ENCODE measurements at regions not wholly inside any gene's neighbourhood (a gene's known extent, or its start where the extent isn't known, plus 50 kb on each side); places are given as distances from the start of the nearest gene placed in this dataset.

- Histone ChIP-seq H3K27me3 (ENCODE audit: insufficient read depth, low read length) (no peaks in the 10 kb centered on the region), H3K9ac (ENCODE audit: low read length) (no peak overlapping the region), H3K79me2 (ENCODE audit: insufficient read depth, low read length) (no peaks in the 10 kb centered on the region), H2AFZ (ENCODE audit: low read depth, low read length) (no peak overlapping the region), H3K4me1 (ENCODE audit: insufficient read depth, low read length) (no peaks in the 10 kb centered on the region), H3K9me3 (ENCODE audit: insufficient read depth, low read depth, low read length) (no peaks in the 10 kb centered on the region), H3K27ac (ENCODE audit: low read depth, low read length) (no peak overlapping the region), H3K4me2 (ENCODE audit: low read length) (no peak overlapping the region), H4K20me1 (ENCODE audit: insufficient read depth, low read length) (no peaks in the 10 kb centered on the region), H3K4me3 (ENCODE audit: insufficient read depth, low read depth, low read length) (no peak overlapping the region), H3K36me3 (ENCODE audit: insufficient read depth, low read length) (no peaks in the 10 kb centered on the region)
- DNase-seq (ENCODE audit: low read depth), result no peak
- TF ChIP-seq CTCF (IDR thresholded peaks at IDR 0.05; ENCODE audit: insufficient read depth, low read depth, low read length) (no peak), EZH2 (IDR thresholded peaks at IDR 0.05; ENCODE audit: insufficient read depth, low read length) (no peak)
- H3K27me3 Mint-ChIP-seq (ENCODE audit: low read depth, unreplicated experiment), result no peaks in the 10 kb centered on the region
- H3K4me3 Mint-ChIP-seq (ENCODE audit: unreplicated experiment), result no peak overlapping the region
- no peaks in the 10 kb centered on the region for H3K36me3 Mint-ChIP-seq (ENCODE audit: low read depth, unreplicated experiment)
- no peaks in the 10 kb centered on the region for H3K9me3 Mint-ChIP-seq (ENCODE audit: unreplicated experiment)
- H3K27ac Mint-ChIP-seq (ENCODE audit: unreplicated experiment), result no peak overlapping the region
- FAIRE-seq, result no peak
- no peaks in the 10 kb centered on the region for H3K4me1 Mint-ChIP-seq (ENCODE audit: low read depth, unreplicated experiment)
These were observed 489.2 kb upstream of the ARGLU1 start for GRCh38 chr13:107057028-107057631.

- Histone ChIP-seq H3K4me2 (ENCODE audit: low read length) (no peak overlapping the region), H3K9ac (ENCODE audit: low read length) (no peak overlapping the region), H3K9me3 (ENCODE audit: insufficient read depth, low read depth, low read length) (no peaks in the 10 kb centered on the region), H3K36me3 (ENCODE audit: insufficient read depth, low read length) (no peaks in the 10 kb centered on the region), H3K79me2 (ENCODE audit: insufficient read depth, low read length) (no peaks in the 10 kb centered on the region), H3K27me3 (ENCODE audit: insufficient read depth, low read length) (no peaks in the 10 kb centered on the region), H4K20me1 (ENCODE audit: insufficient read depth, low read length) (no peaks in the 10 kb centered on the region), H3K4me3 (ENCODE audit: insufficient read depth, low read depth, low read length) (no peak overlapping the region), H3K27ac (ENCODE audit: low read depth, low read length) (no peak overlapping the region), H2AFZ (ENCODE audit: low read depth, low read length) (no peak overlapping the region), H3K4me1 (ENCODE audit: insufficient read depth, low read length) (no peaks in the 10 kb centered on the region)
- DNase-seq (ENCODE audit: low read depth) (peak; percentile 86), FAIRE-seq (peak; percentile 5)
- no peak overlapping the region for H3K27ac Mint-ChIP-seq (ENCODE audit: unreplicated experiment)
- H3K27me3 Mint-ChIP-seq (ENCODE audit: low read depth, unreplicated experiment), result no peaks in the 10 kb centered on the region
- H3K4me3 Mint-ChIP-seq (ENCODE audit: unreplicated experiment), result no peak overlapping the region
- peaks cover 9% of the 10 kb centered on the region for H3K9me3 Mint-ChIP-seq (ENCODE audit: unreplicated experiment)
- H3K4me1 Mint-ChIP-seq (ENCODE audit: low read depth, unreplicated experiment), result no peaks in the 10 kb centered on the region
- no peaks in the 10 kb centered on the region for H3K36me3 Mint-ChIP-seq (ENCODE audit: low read depth, unreplicated experiment)
- TF ChIP-seq EZH2 (IDR thresholded peaks at IDR 0.05; ENCODE audit: insufficient read depth, low read length) (no peak), CTCF (IDR thresholded peaks at IDR 0.05; ENCODE audit: insufficient read depth, low read depth, low read length) (no peak)
These were observed 475.4 kb upstream of the ARGLU1 start for GRCh38 chr13:107043021-107043956.

All from astrocyte (in vitro differentiated cells and primary cell).